ENCODE measurements at regions not wholly inside any gene's neighbourhood (a gene's known extent, or its start where the extent isn't known, plus 50 kb on each side); places are given as distances from the start of the nearest gene placed in this dataset.

- no peak for TF ChIP-seq POLR2AphosphoS5 (IDR thresholded peaks at IDR 0.05)
- TF ChIP-seq CTCF (IDR thresholded peaks at IDR 0.05) = no peak
- no peak for TF ChIP-seq POLR2A (IDR thresholded peaks at IDR 0.05)
Observed at GRCh38 chr18:76604935-76605240, 109.8 kb upstream of the ZNF516 start.

Measured in transverse colon (tissue), 4 donors.